ENCODE measurements at regions not wholly inside any gene's neighbourhood (a gene's known extent, or its start where the extent isn't known, plus 50 kb on each side); places are given as distances from the start of the nearest gene placed in this dataset.

- Histone ChIP-seq H3K4me3 (no peak overlapping the region), H3K9me3 (replicated peaks in 1 of 3) (no peaks in the 10 kb centered on the region), H3K36me3 (replicated peaks in 1 of 2) (no peaks in the 10 kb centered on the region), H3K27me3 (no peaks in the 10 kb centered on the region), H3K27ac (no peak overlapping the region), H3K4me1 (replicated peaks in 1 of 2) (no peaks in the 10 kb centered on the region)
- intact Hi-C loops (cut with DNase I): no loop called here
- DNase-seq: no peak
- no peak for TF ChIP-seq CTCF (IDR thresholded peaks at IDR 0.05)
- TF ChIP-seq POLR2A (IDR thresholded peaks at IDR 0.05): no peak
These were observed 580.2 kb downstream of the CCDC171 start for GRCh38 chr9:16133032-16133431.

DNA sequence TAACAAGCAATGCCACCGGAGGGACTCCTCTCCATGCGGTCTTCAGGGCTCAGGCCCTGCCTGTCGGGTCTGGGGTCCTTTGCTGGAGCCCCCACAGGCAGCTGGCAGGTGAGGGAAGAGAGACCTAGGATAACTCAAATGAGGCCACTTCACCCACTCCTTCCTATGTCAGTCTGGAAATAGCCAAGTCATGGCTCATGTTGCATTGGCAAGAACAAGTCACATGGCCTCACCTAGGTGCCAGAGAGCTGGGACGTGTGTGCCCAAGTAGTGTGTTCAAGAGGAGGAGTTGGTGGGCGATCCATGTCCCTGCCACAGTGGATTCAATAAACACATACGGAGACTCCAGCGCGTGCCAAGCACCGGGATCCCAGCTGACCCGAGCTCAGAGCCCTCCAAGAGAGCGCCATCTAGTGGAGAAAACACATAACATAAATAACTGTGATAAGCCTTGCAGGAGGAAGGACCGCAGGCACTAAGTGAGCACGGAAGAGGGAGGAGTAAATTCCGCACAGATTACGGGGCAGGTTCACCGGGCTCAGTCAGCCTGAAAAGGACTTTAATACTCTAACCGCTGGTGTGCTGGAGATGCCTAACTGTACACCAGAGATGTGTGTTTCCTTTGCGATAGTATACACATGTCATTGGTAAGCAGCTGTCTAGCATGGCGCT is 580.8 kb downstream of the CCDC171 start:
- Histone ChIP-seq H3K4me1 (replicated peaks in 1 of 2) (no peaks in the 10 kb centered on the region), H3K4me3 (no peak overlapping the region), H3K27me3 (no peaks in the 10 kb centered on the region), H3K36me3 (replicated peaks in 1 of 2) (no peaks in the 10 kb centered on the region), H3K9me3 (replicated peaks in 1 of 3) (no peaks in the 10 kb centered on the region), H3K27ac (no peak overlapping the region)
- 31 to 39% (median 38%) methylated on average over 19 of the region's 19 CpGs for WGBS, 4 donors
- TF ChIP-seq POLR2A (IDR thresholded peaks at IDR 0.05): no peak
- peak; percentile 52 to 71 (median 64) for TF ChIP-seq CTCF (IDR thresholded peaks at IDR 0.05)
- DNase-seq: peak; percentile 27 to 71 (median 60)
- intact Hi-C loops (cut with DNase I): no loop called here

- Histone ChIP-seq H3K9me3 (replicated peaks in 1 of 3) (no peaks in the 10 kb centered on the region), H3K27ac (no peak overlapping the region), H3K27me3 (no peaks in the 10 kb centered on the region), H3K4me1 (replicated peaks in 1 of 2) (no peaks in the 10 kb centered on the region), H3K36me3 (replicated peaks in 1 of 2) (no peaks in the 10 kb centered on the region), H3K4me3 (no peak overlapping the region)
- 78 to 88% (median 87%) methylated on average over 4 of the region's 4 CpGs for WGBS, 4 donors
- no peak for TF ChIP-seq POLR2A (IDR thresholded peaks at IDR 0.05)
- TF ChIP-seq CTCF (IDR thresholded peaks at IDR 0.05): no peak
- intact Hi-C loops (cut with DNase I): no loop called here
- no peak for DNase-seq
These were observed 581.5 kb downstream of the CCDC171 start for GRCh38 chr9:16134351-16134750.

- intact Hi-C loops (cut with DNase I): loop anchor here in 1 of 2 donors (5.0 kb wide), 1 partner anchor 264 kb away; no protein-coding TSS in a partner anchor
- no peak for DNase-seq
- 89 to 92% (median 92%) methylated on average over 1 of the region's 1 CpG; no CpG with 5 or more reads in 1 of the 4 donors for WGBS, 4 donors
- H3K9me3 ChIP-seq (replicated peaks in 1 of 3): no peaks in the 10 kb centered on the region
- H3K27ac ChIP-seq: no peak overlapping the region
- no peaks in the 10 kb centered on the region for H3K27me3 ChIP-seq
- H3K4me1 ChIP-seq (replicated peaks in 1 of 2): no peaks in the 10 kb centered on the region
- TF ChIP-seq CTCF (IDR thresholded peaks at IDR 0.05): no peak
- TF ChIP-seq POLR2A (IDR thresholded peaks at IDR 0.05): no peak
- H3K4me3 ChIP-seq: no peak overlapping the region
- no peaks in the 10 kb centered on the region for H3K36me3 ChIP-seq (replicated peaks in 1 of 2)
These were observed 583.1 kb downstream of the CCDC171 start for GRCh38 chr9:16135968-16136367.

Measured in adrenal gland (tissue), 9 donors.